ENCODE measurements at regions not wholly inside any gene's neighbourhood (a gene's known extent, or its start where the extent isn't known, plus 50 kb on each side); places are given as distances from the start of the nearest gene placed in this dataset.

DNA sequence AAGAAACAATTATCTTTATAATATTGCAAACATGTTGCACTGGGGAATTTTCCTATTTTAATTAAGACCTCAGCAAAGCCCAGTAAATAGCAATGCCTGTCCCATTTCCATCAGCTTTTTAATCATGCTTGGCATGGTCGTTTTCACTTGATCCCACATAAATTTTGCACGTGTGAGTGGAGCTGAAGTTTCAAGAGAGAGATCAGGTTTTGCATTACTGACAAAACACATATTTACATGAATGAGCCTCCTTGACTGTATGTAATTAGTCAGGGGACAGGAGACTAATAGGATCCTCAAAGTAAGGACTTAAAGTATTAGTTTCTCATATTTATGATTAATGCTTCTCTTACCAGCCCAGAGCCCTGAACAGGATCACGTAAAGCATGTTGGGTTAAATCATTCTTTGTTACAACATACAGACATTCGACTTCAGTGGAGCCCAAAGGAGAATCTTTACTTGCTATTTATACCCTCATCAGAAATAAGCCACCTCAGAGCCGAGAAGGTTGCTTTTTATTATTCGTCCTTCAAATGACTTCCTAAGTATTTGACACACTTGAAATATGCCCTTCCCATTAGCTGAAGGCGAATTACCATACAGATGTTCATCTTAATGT, 711.3 kb downstream of the GALR1 start:
- Histone ChIP-seq H3K36me3 (ENCODE audit: low read depth) (no peaks in the 10 kb centered on the region), H3K9me3 (peaks cover 6% of the 10 kb centered on the region), H3K4me3 (no peak overlapping the region), H3K4me1 (ENCODE audit: low read depth) (no peaks in the 10 kb centered on the region)
- DNase-seq, result no peak
- no peak for ATAC-seq
- intact Hi-C loops (cut with DNase I, micrococcal nuclease), result no loop called here
- TF ChIP-seq, protein P1, sequence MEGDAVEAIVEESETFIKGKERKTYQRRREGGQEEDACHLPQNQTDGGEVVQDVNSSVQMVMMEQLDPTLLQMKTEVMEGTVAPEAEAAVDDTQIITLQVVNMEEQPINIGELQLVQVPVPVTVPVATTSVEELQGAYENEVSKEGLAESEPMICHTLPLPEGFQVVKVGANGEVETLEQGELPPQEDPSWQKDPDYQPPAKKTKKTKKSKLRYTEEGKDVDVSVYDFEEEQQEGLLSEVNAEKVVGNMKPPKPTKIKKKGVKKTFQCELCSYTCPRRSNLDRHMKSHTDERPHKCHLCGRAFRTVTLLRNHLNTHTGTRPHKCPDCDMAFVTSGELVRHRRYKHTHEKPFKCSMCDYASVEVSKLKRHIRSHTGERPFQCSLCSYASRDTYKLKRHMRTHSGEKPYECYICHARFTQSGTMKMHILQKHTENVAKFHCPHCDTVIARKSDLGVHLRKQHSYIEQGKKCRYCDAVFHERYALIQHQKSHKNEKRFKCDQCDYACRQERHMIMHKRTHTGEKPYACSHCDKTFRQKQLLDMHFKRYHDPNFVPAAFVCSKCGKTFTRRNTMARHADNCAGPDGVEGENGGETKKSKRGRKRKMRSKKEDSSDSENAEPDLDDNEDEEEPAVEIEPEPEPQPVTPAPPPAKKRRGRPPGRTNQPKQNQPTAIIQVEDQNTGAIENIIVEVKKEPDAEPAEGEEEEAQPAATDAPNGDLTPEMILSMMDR (IDR thresholded peaks at IDR 0.05), result no peak

DNA sequence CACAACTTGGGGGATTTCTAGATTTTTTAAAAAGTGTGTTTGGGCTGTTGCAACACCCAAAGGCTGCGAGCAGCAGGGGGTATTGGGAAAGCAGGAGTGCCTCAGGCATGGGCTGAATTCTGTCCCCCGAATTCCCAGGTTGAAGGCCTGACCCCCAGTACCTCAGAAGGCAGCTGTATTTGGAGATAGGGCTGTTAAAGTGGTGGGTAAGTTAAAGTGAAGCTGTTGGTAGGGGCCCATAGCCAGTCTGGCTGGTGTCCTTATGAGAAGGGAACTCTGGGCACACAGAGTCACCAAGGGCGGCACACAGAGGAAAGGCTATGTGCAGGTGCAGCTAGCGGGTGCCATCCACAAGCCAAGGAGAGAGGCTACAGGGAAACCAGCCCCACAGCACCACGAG, 717.4 kb downstream of the GALR1 start:
- Histone ChIP-seq H3K36me3 (ENCODE audit: low read depth) (no peaks in the 10 kb centered on the region), H3K9me3 (peaks cover 4% of the 10 kb centered on the region), H3K4me3 (no peak overlapping the region), H3K4me1 (ENCODE audit: low read depth) (no peaks in the 10 kb centered on the region)
- TF ChIP-seq, protein P1 (IDR thresholded peaks at IDR 0.05), result no peak
- intact Hi-C loops (cut with DNase I, micrococcal nuclease), result no loop called here
- no peak for ATAC-seq
- DNase-seq, result no peak

GRCh38 chr18:77967791-77968190, 718.1 kb downstream of the GALR1 start:
- TF ChIP-seq, protein P1 (IDR thresholded peaks at IDR 0.05), result no peak
- H3K4me3 ChIP-seq, result no peak overlapping the region
- H3K9me3 ChIP-seq, result no peaks in the 10 kb centered on the region
- intact Hi-C loops (cut with DNase I, micrococcal nuclease), result no loop called here
- H3K36me3 ChIP-seq (ENCODE audit: low read depth), result no peaks in the 10 kb centered on the region
- ATAC-seq, result no peak
- no peaks in the 10 kb centered on the region for H3K4me1 ChIP-seq (ENCODE audit: low read depth)
- DNase-seq, result no peak

DNA sequence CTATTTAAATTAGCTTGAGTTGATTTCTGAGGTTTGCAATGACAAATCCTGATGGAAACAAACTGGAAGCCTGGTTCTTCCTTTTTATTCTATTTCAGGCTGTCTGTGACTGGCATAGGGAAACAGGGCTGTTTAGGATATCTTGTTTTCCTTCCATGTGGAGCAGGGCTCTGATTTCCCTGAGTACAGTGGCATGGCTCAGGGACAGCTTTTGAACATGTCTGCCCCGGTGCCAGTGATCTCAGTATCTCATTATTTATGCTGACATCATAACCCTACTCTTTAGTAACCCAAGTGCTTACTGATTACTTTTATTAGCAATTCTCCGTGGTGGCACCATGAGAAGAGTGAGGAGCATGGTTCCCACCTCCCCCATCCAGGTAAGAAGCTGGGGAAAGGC, 720.3 kb downstream of the GALR1 start:
- ATAC-seq, result no peak
- no peak overlapping the region for H3K4me3 ChIP-seq
- TF ChIP-seq, protein P1 (IDR thresholded peaks at IDR 0.05), result no peak
- intact Hi-C loops (cut with DNase I, micrococcal nuclease), result no loop called here
- no peaks in the 10 kb centered on the region for H3K36me3 ChIP-seq (ENCODE audit: low read depth)
- no peak for DNase-seq
- no peaks in the 10 kb centered on the region for H3K9me3 ChIP-seq
- H3K4me1 ChIP-seq (ENCODE audit: low read depth), result no peaks in the 10 kb centered on the region

GRCh38 chr18:77970814-77971213, 721.2 kb downstream of the GALR1 start:
- no peak overlapping the region for H3K4me3 ChIP-seq
- ATAC-seq (no peak), DNase-seq (no peak)
- H3K4me1 ChIP-seq (ENCODE audit: low read depth), result no peaks in the 10 kb centered on the region
- TF ChIP-seq, protein P1 (IDR thresholded peaks at IDR 0.05), result no peak
- no peaks in the 10 kb centered on the region for H3K9me3 ChIP-seq
- no peaks in the 10 kb centered on the region for H3K36me3 ChIP-seq (ENCODE audit: low read depth)
- intact Hi-C loops (cut with DNase I, micrococcal nuclease), result no loop called here

- no peak for DNase-seq
- no peaks in the 10 kb centered on the region for H3K36me3 ChIP-seq (ENCODE audit: low read depth)
- H3K9me3 ChIP-seq, result peaks cover 7% of the 10 kb centered on the region
- no peak overlapping the region for H3K4me3 ChIP-seq
- H3K4me1 ChIP-seq (ENCODE audit: low read depth), result no peaks in the 10 kb centered on the region
- intact Hi-C loops (cut with DNase I, micrococcal nuclease), result no loop called here
- no peak for ATAC-seq
- TF ChIP-seq, protein P1 (IDR thresholded peaks at IDR 0.05), result no peak
Observed at GRCh38 chr18:77973745-77974144, 724.1 kb downstream of the GALR1 start.
